HepG2 (cell line): ENCODE measurements at regions not wholly inside any gene's neighbourhood (a gene's known extent, or its start where the extent isn't known, plus 50 kb on each side); places are given as distances from the start of the nearest gene placed in this dataset.

Experiments
- ATAC-seq: fragments of 200-7000 bp; cut with Tn5 transposase; 3 replicates; pipeline ENCODE4 v1.9.1; 2020; ENCODE audit warnings: mild to moderate bottlenecking, moderate library complexity
- BruUV-seq: library from RNA; stranded (reverse); fragments of 400-500 nt; replicated peaks from 2 replicates; lab custom pipeline; 2021; lab: Mats Ljungman, UMichigan
- CTCF ChIA-PET: fragments of 300-600 bp; formaldehyde crosslinking; extraction: SDS; loops from one replicate; lab custom pipeline; 2021; ENCODE audit warnings: low total read pairs, inconsistent platforms, low intra/inter-chr PET ratio; lab: Yijun Ruan, JAX
- POLR2A ChIA-PET: fragments of 350-600 bp; sonication (Branson Sonifier 250); formaldehyde crosslinking; loops from one replicate; lab custom pipeline; 2020; ENCODE audit warnings: antibody characterized with exemption, inconsistent platforms; lab: Yijun Ruan, JAX
- DNase-seq: peaks from one replicate; pipeline ENCODE4 v3.0.0-alpha.2; 2015; ENCODE audit warnings: low spot score
- FAIRE-seq: peaks from 3 replicates; lab custom pipeline; 2011; peaks lifted over from hg19 to GRCh38; lab: Jason Lieb, UNC
- H2AFZ ChIP-seq: one replicate; pipeline ENCODE4 v1.6.1; 2011; ENCODE audit warnings: low read length, inconsistent platforms
- H3K27ac ChIP-seq: fragments of 300-600 bp; 3 replicates; pipeline ENCODE4 v1.8.0; 2011; ENCODE audit warnings: mixed run types, mild to moderate bottlenecking, mixed read lengths, low read length, inconsistent platforms; ENCODE audit not compliant: insufficient read depth; ENCODE audit errors: extremely low read length
- H3K27me3 ChIP-seq, 2 experiments: fragments of 200-600 bp in 1 of 2; 2 replicates in 1 of 2; 3 replicates in 1 of 2; pipeline versions ENCODE4 v1.6.0 to v1.8.0; 2011; ENCODE audit warnings: low read length in 2 of 2, mild to moderate bottlenecking in 2 of 2, moderate library complexity in 2 of 2, inconsistent platforms in 1 of 2; ENCODE audit not compliant: insufficient read depth in 2 of 2, control insufficient read depth in 1 of 2
- H3K36me3 ChIP-seq, 2 experiments: fragments of 200-600 bp in 1 of 2; replicated peaks in 1 of 2; 2 replicates in 1 of 2; 3 replicates in 1 of 2; pipeline versions ENCODE4 v1.5.1 to v1.8.0; 2011; ENCODE audit warnings: low read length in 2 of 2, inconsistent platforms in 1 of 2; ENCODE audit not compliant: insufficient read depth in 2 of 2, control insufficient read depth in 1 of 2
- H3K4me1 ChIP-seq: 2 replicates; pipeline ENCODE4 v1.5.1; 2012; ENCODE audit warnings: low read length, inconsistent platforms; ENCODE audit not compliant: insufficient read depth
- H3K4me2 ChIP-seq: 2 replicates; pipeline ENCODE4 v1.6.0; 2011; ENCODE audit warnings: low read depth, low read length, inconsistent platforms
- H3K4me3 ChIP-seq, 3 experiments: fragments of 200-600 bp in 1 of 3; sonication (generic), shearing (Covaris generic) in 1 of 3; replicated peaks in 1 of 3; 2 replicates each; pipeline ENCODE4 v1.5.1; 2011 to 2016; ENCODE audit warnings: low read length in 3 of 3, inconsistent platforms in 2 of 3, low read depth in 2 of 3, mild to moderate bottlenecking in 2 of 3, control low read depth in 1 of 3, mixed read lengths in 1 of 3; ENCODE audit not compliant: insufficient read depth in 1 of 3
- H3K79me2 ChIP-seq: one replicate; pipeline ENCODE4 v1.6.1; 2011; ENCODE audit warnings: low read length, inconsistent platforms; ENCODE audit not compliant: insufficient read depth
- H3K9ac ChIP-seq: 2 replicates; pipeline ENCODE4 v1.6.0; 2011; ENCODE audit warnings: mild to moderate bottlenecking, low read depth, low read length, inconsistent platforms; ENCODE audit not compliant: insufficient read depth
- H3K9me3 ChIP-seq: 2 replicates; pipeline ENCODE4 v1.5.1; 2012; ENCODE audit warnings: mild to moderate bottlenecking, low read length
- H4K20me1 ChIP-seq: 2 replicates; pipeline ENCODE4 v1.6.0; 2011; ENCODE audit warnings: inconsistent platforms, mild to moderate bottlenecking, low read length, moderate library complexity; ENCODE audit not compliant: insufficient read depth
- ARID5B ChIP-seq: IDR thresholded peaks from 2 replicates; pipeline ENCODE4 v1.4.0; 2020; ENCODE audit warnings: mild to moderate bottlenecking, missing genetic modification reagents
- CHD2 ChIP-seq: IDR thresholded peaks from 2 replicates; pipeline ENCODE4 v1.6.1; 2011; ENCODE audit warnings: low read depth, low read length, improper control_type of control experiment
- EEA1 ChIP-seq: sonication (generic); formaldehyde crosslinking; IDR thresholded peaks from 2 replicates; pipeline ENCODE4 v1.5.1; 2020; ENCODE audit warnings: mild to moderate bottlenecking, missing genetic modification reagents, borderline replicate concordance
- FOSL2 ChIP-seq: sonication (generic); formaldehyde crosslinking; IDR thresholded peaks from 2 replicates; pipeline ENCODE4 v1.4.0; 2020; ENCODE audit warnings: missing genetic modification reagents
- HNF1B ChIP-seq: sonication (generic); formaldehyde crosslinking; IDR thresholded peaks from 2 replicates; pipeline ENCODE4 v1.5.1; 2020; ENCODE audit warnings: mild to moderate bottlenecking, moderate library complexity, missing genetic modification reagents
- MAF1 ChIP-seq: sonication (generic); formaldehyde crosslinking; IDR thresholded peaks from 2 replicates; pipeline ENCODE4 v1.5.0; 2020; ENCODE audit warnings: missing genetic modification reagents, borderline replicate concordance
- RORA ChIP-seq: sonication (generic); formaldehyde crosslinking; IDR thresholded peaks from 2 replicates; pipeline ENCODE4 v1.5.0; 2020; ENCODE audit warnings: mild to moderate bottlenecking, missing genetic modification reagents, moderate library complexity
- SOX5 ChIP-seq: IDR thresholded peaks from 2 replicates; pipeline ENCODE4 v1.6.1; 2016; ENCODE audit warnings: borderline replicate concordance
- ZNF552 ChIP-seq: sonication (generic); formaldehyde crosslinking; IDR thresholded peaks from 2 replicates; pipeline ENCODE4 v1.9.0; 2022; ENCODE audit warnings: missing genetic modification reagents, mild to moderate bottlenecking, borderline replicate concordance
- ZNF772 ChIP-seq: sonication (generic); formaldehyde crosslinking; IDR thresholded peaks from 2 replicates; pipeline ENCODE4 v1.5.0; 2020; ENCODE audit warnings: mild to moderate bottlenecking, missing genetic modification reagents
- WGBS: methylation state at CpG from one replicate; pipeline ENCODE4 v1.1.6; 2017; ENCODE audit warnings: low lambda C conversion rate; 5-methylcytosine and 5-hydroxymethylcytosine counted together
- in situ Hi-C: cut with HindIII; loops from 2 replicates; pipeline ENCODE4 v1.10.0; 2017; ENCODE audit warnings: low pct_unique_long_range_greater_than_20kb; ENCODE audit not compliant: extremely low pct_ligation_motif_present
- intact Hi-C: fragments of 100-400 bp; cut with micrococcal nuclease; formaldehyde crosslinking; loops from one replicate; pipeline ENCODE4 v1.10.0; 2022; ENCODE audit not compliant: unreplicated experiment
- TF ChIP-seq, protein P1 (sequence below): sonication (generic); formaldehyde crosslinking; IDR thresholded peaks from 2 replicates; pipeline ENCODE4 v1.5.0; 2020; ENCODE audit warnings: mild to moderate bottlenecking, low read depth, missing genetic modification reagents, borderline replicate concordance

- H4K20me1 ChIP-seq, result no peaks in the 10 kb centered on the region
- H3K27me3 ChIP-seq, result no peaks in the 10 kb centered on the region
- H3K4me3 ChIP-seq, result no peak overlapping the region
- no peak overlapping the region for H3K9ac ChIP-seq
- H3K27ac ChIP-seq, result no peak overlapping the region
- no peaks in the 10 kb centered on the region for H3K36me3 ChIP-seq
- BruUV-seq, result no TSS peak
- H3K4me2 ChIP-seq, result no peak overlapping the region
- ATAC-seq, result no peak
- no peaks in the 10 kb centered on the region for H3K9me3 ChIP-seq
- in situ Hi-C loops, result no loop called here
- FAIRE-seq, result no peak
- WGBS, result 0% methylated on average over 1 of the region's 1 CpG
- no peak overlapping the region for H2AFZ ChIP-seq
- no peaks in the 10 kb centered on the region for H3K4me1 ChIP-seq
- DNase-seq, result no peak
- no peaks in the 10 kb centered on the region for H3K79me2 ChIP-seq
- ChIA-PET POLR2A (no interaction called here), CTCF (no interaction called here)
- intact Hi-C loops, result no loop called here
- TF ChIP-seq MAF1 (no peak), SOX5 (CRISPR knock-in tag) (no peak), ZNF772 (CRISPR knock-in tag) (no peak), CHD2 (no peak), HNF1B (no peak), FOSL2 (CRISPR knock-in tag) (no peak), ZNF552 (CRISPR knock-in tag) (no peak), EEA1 (no peak), ARID5B (no peak), RORA (CRISPR knock-in tag) (no peak)
- TF ChIP-seq, protein P1, sequence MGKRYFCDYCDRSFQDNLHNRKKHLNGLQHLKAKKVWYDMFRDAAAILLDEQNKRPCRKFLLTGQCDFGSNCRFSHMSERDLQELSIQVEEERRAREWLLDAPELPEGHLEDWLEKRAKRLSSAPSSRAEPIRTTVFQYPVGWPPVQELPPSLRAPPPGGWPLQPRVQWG (CRISPR knock-in tag), result no peak
Observed at GRCh38 chr3:144821583-144821982, 850.0 kb downstream of the DIPK2A start.
